HCT116 (cell line): ENCODE measurements at regions not wholly inside any gene's neighbourhood (a gene's known extent, or its start where the extent isn't known, plus 50 kb on each side); places are given as distances from the start of the nearest gene placed in this dataset.

Experiments
- ATAC-seq: fragments of 200-7000 bp; cut with Tn5 transposase; 2 replicates; pipeline ENCODE4 v1.9.1; 2020; ENCODE audit warnings: mild to moderate bottlenecking, moderate library complexity
- BruUV-seq: library from RNA; stranded (reverse); fragments of 400-500 nt; replicated peaks from 2 replicates; lab custom pipeline; 2021; lab: Mats Ljungman, UMichigan
- CTCF ChIA-PET: fragments of 300-600 bp; sonication (Branson Sonifier 250); formaldehyde crosslinking; loops from one replicate; lab custom pipeline; 2021; ENCODE audit warnings: antibody characterized with exemption; lab: Charles Lee
- POLR2A ChIA-PET: fragments of 300-600, 350-600 bp; sonication (Branson Sonifier 250); formaldehyde crosslinking; loops from one replicate; lab custom pipeline; 2021; ENCODE audit warnings: antibody characterized with exemption; lab: Charles Lee
- RAD21 ChIA-PET, 2 experiments: fragments of 300-600 bp; sonication (Branson Sonifier 250); formaldehyde crosslinking; loops; one replicate each; lab custom pipeline; 2023; ENCODE audit warnings: low total read pairs in 2 of 2; ENCODE audit not compliant: uncharacterized antibody in 2 of 2, unreplicated experiment in 2 of 2, low non-redundant PET in 1 of 2; lab: Charles Lee
- DNase-seq: peaks from one replicate; pipeline ENCODE4 v3.0.0-alpha.2; 2010; ENCODE audit warnings: low read depth, low spot score
- H2AFZ ChIP-seq: fragments of 200-600 bp; shearing (Covaris generic), sonication (generic); 2 replicates; pipeline ENCODE4 v1.6.1; 2017; ENCODE audit warnings: low read depth, mixed run types, mixed read lengths, antibody characterized with exemption, low read length; ENCODE audit not compliant: poor library complexity, severe bottlenecking
- H3K27ac ChIP-seq: 2 replicates; pipeline ENCODE4 v1.5.1; 2012; ENCODE audit warnings: low read depth, low read length
- H3K27me3 ChIP-seq: fragments of 200-600 bp; sonication (generic); 2 replicates; pipeline ENCODE4 v1.6.1; 2016; ENCODE audit warnings: mixed run types, low read length, mixed read lengths; ENCODE audit not compliant: insufficient read depth
- H3K36me3 ChIP-seq, 2 experiments: fragments of 200-500 bp in 1 of 2; fragments of 200-600 bp in 1 of 2; sonication (Bioruptor generic) in 1 of 2; sonication (generic) in 1 of 2; 2 replicates each; pipeline versions ENCODE4 v1.5.1 to v1.6.1; 2014 to 2016; ENCODE audit warnings: low read length in 2 of 2, inconsistent platforms in 1 of 2, mixed read lengths in 1 of 2, mixed run types in 1 of 2; ENCODE audit not compliant: insufficient read depth in 2 of 2, control insufficient read depth in 1 of 2
- H3K4me1 ChIP-seq, 2 experiments: fragments of 200-600 bp in 1 of 2; sonication (generic) in 1 of 2; 2 replicates each; pipeline versions ENCODE4 v1.5.1 to v1.6.1; 2012 to 2017; ENCODE audit warnings: low read length in 2 of 2, inconsistent platforms in 1 of 2, mild to moderate bottlenecking in 1 of 2, mixed read lengths in 1 of 2, mixed run types in 1 of 2, moderate library complexity in 1 of 2; ENCODE audit not compliant: insufficient read depth in 2 of 2, control insufficient read depth in 1 of 2
- H3K4me2 ChIP-seq: fragments of 200-600 bp; sonication (generic); 2 replicates; pipeline ENCODE4 v1.6.1; 2017; ENCODE audit warnings: mixed run types, low read length, mixed read lengths
- H3K4me3 ChIP-seq, 2 experiments: fragments of 200-600 bp in 1 of 2; sonication (generic) in 1 of 2; replicated peaks in 1 of 2; 2 replicates each; pipeline ENCODE4 v1.5.1; 2011 to 2016; ENCODE audit warnings: low read length in 2 of 2, control low read depth in 1 of 2, low read depth in 1 of 2, mild to moderate bottlenecking in 1 of 2, mixed read lengths in 1 of 2, mixed run types in 1 of 2
- H3K79me2 ChIP-seq: fragments of 200-600 bp; sonication (generic); 2 replicates; pipeline ENCODE4 v1.6.1; 2017; ENCODE audit warnings: mild to moderate bottlenecking, mixed run types, low read length, moderate library complexity, mixed read lengths; ENCODE audit not compliant: insufficient read depth
- H3K9ac ChIP-seq: fragments of 200-600 bp; sonication (generic); 2 replicates; pipeline ENCODE4 v1.6.1; 2016; ENCODE audit warnings: low read length, mixed read lengths
- H3K9me2 ChIP-seq: fragments of 200-600 bp; sonication (generic), shearing (Covaris generic); 2 replicates; pipeline ENCODE4 v1.6.1; 2017; ENCODE audit warnings: mixed run types, mild to moderate bottlenecking, moderate library complexity; ENCODE audit not compliant: insufficient read depth
- H3K9me3 ChIP-seq, 2 experiments: fragments of 200-500 bp in 1 of 2; fragments of 200-600 bp in 1 of 2; sonication (Bioruptor generic) in 1 of 2; sonication (generic) in 1 of 2; 2 replicates each; pipeline ENCODE4 v1.6.1; 2014 to 2017; ENCODE audit warnings: low read length in 2 of 2, mixed read lengths in 2 of 2, inconsistent platforms in 1 of 2, low read depth in 1 of 2, mild to moderate bottlenecking in 1 of 2, mixed run types in 1 of 2, moderate library complexity in 1 of 2; ENCODE audit not compliant: control insufficient read depth in 1 of 2, insufficient read depth in 1 of 2
- H4K20me1 ChIP-seq: fragments of 200-600 bp; sonication (generic), shearing (Covaris generic); 2 replicates; pipeline ENCODE4 v1.6.1; 2017; ENCODE audit warnings: mixed run types, mild to moderate bottlenecking, moderate library complexity; ENCODE audit not compliant: insufficient read depth
- CBX3 ChIP-seq: IDR thresholded peaks from 2 replicates; pipeline ENCODE4 v1.6.1; 2012; ENCODE audit warnings: low read depth
- CEBPB ChIP-seq: IDR thresholded peaks from 2 replicates; pipeline ENCODE4 v1.6.1; 2012; ENCODE audit warnings: low read depth
- CTCF ChIP-seq, 3 experiments: fragments of 200-600 bp in 1 of 3; sonication (generic) in 1 of 3; IDR thresholded peaks in 2 of 3; conservative IDR thresholded peaks in 1 of 3; 2 replicates each; pipeline ENCODE4 v1.5.1; 2012 to 2017; ENCODE audit warnings: low read depth in 2 of 3, low read length in 2 of 3, antibody characterized with exemption in 1 of 3, borderline replicate concordance in 1 of 3, control low read depth in 1 of 3, mild to moderate bottlenecking in 1 of 3, mixed read lengths in 1 of 3, mixed run types in 1 of 3, moderate library complexity in 1 of 3; ENCODE audit not compliant: insufficient read depth in 1 of 3
- EZH2 ChIP-seq: fragments of 200-600 bp; sonication (generic); IDR thresholded peaks from 2 replicates; pipeline ENCODE4 v1.6.1; 2017; ENCODE audit warnings: antibody characterized with exemption, mixed run types
- EZH2phosphoT487 ChIP-seq: fragments of 200-600 bp; IDR thresholded peaks from 2 replicates; pipeline ENCODE4 v1.6.1; 2018; ENCODE audit warnings: antibody characterized with exemption, borderline replicate concordance
- FOSL1 ChIP-seq: IDR thresholded peaks from 2 replicates; pipeline ENCODE4 v1.6.1; 2012; ENCODE audit warnings: low read depth
- JUND ChIP-seq: IDR thresholded peaks from 2 replicates; pipeline ENCODE4 v1.6.1; 2012
- MAX ChIP-seq: IDR thresholded peaks from 2 replicates; pipeline ENCODE4 v1.6.1; 2012
- POLR2A ChIP-seq: IDR thresholded peaks from 2 replicates; pipeline ENCODE4 v1.7.0; 2011; ENCODE audit warnings: borderline replicate concordance; ENCODE audit not compliant: insufficient read depth, insufficient read length; ENCODE audit errors: extremely low read depth
- POLR2AphosphoS5 ChIP-seq: IDR thresholded peaks from 2 replicates; pipeline ENCODE4 v1.6.1; 2011; ENCODE audit warnings: mild to moderate bottlenecking, low read depth, low read length, moderate library complexity
- RAD21 ChIP-seq: IDR thresholded peaks from 2 replicates; pipeline ENCODE4 v1.6.1; 2012; ENCODE audit warnings: low read depth, mild to moderate bottlenecking
- SIN3A ChIP-seq: IDR thresholded peaks from 2 replicates; pipeline ENCODE4 v1.6.1; 2012; ENCODE audit warnings: low read depth
- SP1 ChIP-seq: IDR thresholded peaks from 2 replicates; pipeline ENCODE4 v1.6.1; 2012; ENCODE audit warnings: low read depth
- SRF ChIP-seq: IDR thresholded peaks from 2 replicates; pipeline ENCODE4 v1.6.1; 2012; ENCODE audit warnings: low read depth
- YY1 ChIP-seq: IDR thresholded peaks from 2 replicates; pipeline ENCODE4 v1.6.1; 2011; ENCODE audit warnings: low read length, low read depth, moderate library complexity, mild to moderate bottlenecking; ENCODE audit not compliant: insufficient replicate concordance; ENCODE audit errors: extremely low read depth
- ZBTB33 ChIP-seq: IDR thresholded peaks from 2 replicates; pipeline ENCODE4 v1.6.1; 2011; ENCODE audit warnings: mild to moderate bottlenecking, low read length, moderate library complexity; ENCODE audit not compliant: insufficient replicate concordance; ENCODE audit errors: extremely low read depth
- ZFX ChIP-seq: fragments of 450-650 bp; IDR thresholded peaks from 2 replicates; pipeline ENCODE4 v1.6.1; 2017
- intact Hi-C: fragments of 100-400 bp; cut with micrococcal nuclease; formaldehyde crosslinking; loops from 2 replicates; pipeline ENCODE4 v1.10.0; 2022

GRCh38 chr5:143601917-143602333, 198.4 kb upstream of the NR3C1 start:
- no peaks in the 10 kb centered on the region for H4K20me1 ChIP-seq
- intact Hi-C loops = no loop called here
- H2AFZ ChIP-seq = no peak overlapping the region
- no peaks in the 10 kb centered on the region for H3K36me3 ChIP-seq
- H3K79me2 ChIP-seq = no peaks in the 10 kb centered on the region
- no peak overlapping the region for H3K9ac ChIP-seq
- no peak overlapping the region for H3K4me2 ChIP-seq
- POLR2A ChIA-PET = interaction anchor here (1.0 kb wide), 1 partner anchor 24 kb away, joined by 4 read pairs; no protein-coding TSS in a partner anchor
- no peak overlapping the region for H3K4me3 ChIP-seq
- H3K9me3 ChIP-seq = no peaks in the 10 kb centered on the region
- no peak overlapping the region for H3K27ac ChIP-seq
- RAD21 ChIA-PET = no interaction called here
- DNase-seq = no peak
- no peak for ATAC-seq
- TF ChIP-seq RAD21 (no peak), FOSL1 (no peak), CBX3 (no peak), ZBTB33 (no peak), YY1 (no peak), MAX (no peak), SP1 (no peak), CEBPB (no peak), POLR2AphosphoS5 (no peak), EZH2phosphoT487 (no peak), JUND (no peak), SIN3A (no peak), SRF (no peak), CTCF (IDR thresholded peaks at IDR 0.05 in 2 of 3, conservative IDR thresholded peaks at IDR 0.05 in 1 of 3; ENCODE audit: borderline replicate concordance in 1 of 3, insufficient read depth in 1 of 3, low read depth in 2 of 3, low read length in 2 of 3) (no peak), POLR2A (no peak), EZH2 (no peak), ZFX (no peak)
- no peaks in the 10 kb centered on the region for H3K27me3 ChIP-seq
- CTCF ChIA-PET = no interaction called here
- BruUV-seq = no TSS peak
- no peaks in the 10 kb centered on the region for H3K9me2 ChIP-seq
- H3K4me1 ChIP-seq = peaks cover 1 to 7% of the 10 kb centered on the region in 2 experiments; a peak in 3 of 4 replicates
